NB4 (cell line): ENCODE measurements at regions not wholly inside any gene's neighbourhood (a gene's known extent, or its start where the extent isn't known, plus 50 kb on each side); places are given as distances from the start of the nearest gene placed in this dataset.
A peak's percentile ranks its signal among the peaks of the same experiment; 100 is the strongest.

Experiments used
- DNase-seq: peaks from one replicate; pipeline ENCODE4 v3.0.0; 2010; ENCODE audit warnings: low read depth
- H3K4me3 ChIP-seq: one replicate; pipeline ENCODE4 v1.5.1; 2011; ENCODE audit warnings: mild to moderate bottlenecking, low read depth, low read length, moderate library complexity
- CTCF ChIP-seq: IDR thresholded peaks from one replicate; pipeline ENCODE4 v1.5.1; 2012; ENCODE audit warnings: low read depth, low read length
- MAX ChIP-seq: IDR thresholded peaks from 2 replicates; pipeline ENCODE4 v1.6.1; 2011; ENCODE audit warnings: low read depth, low read length
- MYC ChIP-seq: IDR thresholded peaks from 2 replicates; pipeline ENCODE4 v1.6.1; 2011; ENCODE audit warnings: low read depth, low read length
- POLR2A ChIP-seq: IDR thresholded peaks from 2 replicates; pipeline ENCODE4 v1.6.1; 2011; ENCODE audit warnings: mild to moderate bottlenecking; ENCODE audit not compliant: insufficient read length; ENCODE audit errors: extremely low read depth

- H3K4me3 ChIP-seq: no peak overlapping the region
- no peak for TF ChIP-seq MAX
- TF ChIP-seq POLR2A: no peak
- no peak for TF ChIP-seq CTCF
- no peak for TF ChIP-seq MYC
- DNase-seq: peak; percentile 12
Measured at GRCh38 chr1:50266509-50266908, 156.7 kb downstream of the DMRTA2 start.

GRCh38 chr1:50265790-50266314, 157.1 kb downstream of the ELAVL4 start:
- H3K4me3 ChIP-seq: no peak overlapping the region
- DNase-seq: no peak
- no peak for TF ChIP-seq MYC
- TF ChIP-seq MAX: no peak
- no peak for TF ChIP-seq CTCF
- TF ChIP-seq POLR2A: no peak

- TF ChIP-seq POLR2A (no peak), MAX (no peak), MYC (no peak), CTCF (no peak)
- no peak overlapping the region for H3K4me3 ChIP-seq
- DNase-seq: no peak
Measured at GRCh38 chr1:50264590-50264989, 155.9 kb downstream of the ELAVL4 start.

- no peak overlapping the region for H3K4me3 ChIP-seq
- TF ChIP-seq MAX: no peak
- no peak for TF ChIP-seq POLR2A
- no peak for TF ChIP-seq CTCF
- no peak for TF ChIP-seq MYC
- no peak for DNase-seq
Measured at GRCh38 chr1:50262436-50262835, 153.7 kb downstream of the ELAVL4 start.

- TF ChIP-seq CTCF: no peak
- no peak for TF ChIP-seq MAX
- TF ChIP-seq POLR2A: no peak
- TF ChIP-seq MYC: no peak
- H3K4me3 ChIP-seq: no peak overlapping the region
Measured at GRCh38 chr1:50261951-50262350, 153.2 kb downstream of the ELAVL4 start.

More at GRCh38 chr1:50261951-50262350, 153.2 kb downstream of the ELAVL4 start:
- DNase-seq: no peak
